NCI-H526 treated with DMSO at 0.1 percent for 48 hours (cell line): ENCODE measurements at regions not wholly inside any gene's neighbourhood (a gene's known extent, or its start where the extent isn't known, plus 50 kb on each side); places are given as distances from the start of the nearest gene placed in this dataset.
A peak's percentile ranks its signal among the peaks of the same experiment; 100 is the strongest.

Experiments
- DNase-seq: peaks from one replicate; lab custom pipeline; 2025; lab: John Stamatoyannopoulos, UW

GRCh38 chr20:12022126-12022525 is 104.4 kb downstream of the BTBD3 start:
- no peak for DNase-seq

GRCh38 chr20:12023194-12023795 is 105.6 kb downstream of the BTBD3 start:
- DNase-seq = no peak

- DNase-seq = no peak
Observed at GRCh38 chr20:12028771-12029170, 111.1 kb downstream of the BTBD3 start.

GRCh38 chr20:12030470-12030869 is 112.8 kb downstream of the BTBD3 start:
- DNase-seq = no peak

- no peak for DNase-seq
Observed at GRCh38 chr20:12036142-12036541, 118.4 kb downstream of the BTBD3 start.

GRCh38 chr20:12037521-12037920 is 119.8 kb downstream of the BTBD3 start:
- DNase-seq = no peak

- no peak for DNase-seq
Observed at GRCh38 chr20:12040261-12040660, 122.6 kb downstream of the BTBD3 start.

GRCh38 chr20:12044969-12045368 is 127.3 kb downstream of the BTBD3 start:
- DNase-seq = no peak

- peak; percentile 73 for DNase-seq
Observed at GRCh38 chr20:12047838-12048432, 130.2 kb downstream of the BTBD3 start.

GRCh38 chr20:12049125-12049524 is 131.4 kb downstream of the BTBD3 start:
- DNase-seq = no peak

GRCh38 chr20:12051206-12052163 is 133.8 kb downstream of the BTBD3 start:
- no peak for DNase-seq

GRCh38 chr20:12053353-12053752 is 135.7 kb downstream of the BTBD3 start:
- DNase-seq = no peak

GRCh38 chr20:12054556-12054955 is 136.9 kb downstream of the BTBD3 start:
- DNase-seq = no peak

GRCh38 chr20:12055161-12055560 is 137.5 kb downstream of the BTBD3 start:
- DNase-seq = no peak

- DNase-seq = no peak
Observed at GRCh38 chr20:12056839-12057238, 139.1 kb downstream of the BTBD3 start.

GRCh38 chr20:12057778-12058177 is 140.1 kb downstream of the BTBD3 start:
- DNase-seq = no peak

GRCh38 chr20:12058216-12058615 is 140.5 kb downstream of the BTBD3 start:
- no peak for DNase-seq

- DNase-seq = no peak
Observed at GRCh38 chr20:12061466-12061865, 143.8 kb downstream of the BTBD3 start.

- DNase-seq = no peak
Observed at GRCh38 chr20:12063106-12063684, 145.5 kb downstream of the BTBD3 start.

GRCh38 chr20:12064540-12064939 is 146.8 kb downstream of the BTBD3 start:
- DNase-seq = no peak

- DNase-seq = no peak
Observed at GRCh38 chr20:12067686-12068085, 150.0 kb downstream of the BTBD3 start.

- DNase-seq = no peak
Observed at GRCh38 chr20:12068121-12068520, 150.4 kb downstream of the BTBD3 start.

GRCh38 chr20:12069181-12069580 is 151.5 kb downstream of the BTBD3 start:
- DNase-seq = no peak
